CD4-positive, alpha-beta T cell (primary cell): ENCODE measurements at regions not wholly inside any gene's neighbourhood (a gene's known extent, or its start where the extent isn't known, plus 50 kb on each side); places are given as distances from the start of the nearest gene placed in this dataset.

Source experiments
- ATAC-seq: fragments of 200-7000 bp; cut with Tn5 transposase; one replicate; pipeline ENCODE4 v1.10.0; 2022; ENCODE audit warnings: mild to moderate bottlenecking; ENCODE audit not compliant: poor library complexity
- CTCF ChIA-PET: fragments of 350-600 bp; sonication (Branson Sonifier 250); formaldehyde crosslinking; loops from one replicate; lab custom pipeline; 2021; ENCODE audit warnings: antibody characterized with exemption, inconsistent platforms; lab: Charles Lee
- POLR2A ChIA-PET: fragments of 350-600 bp; sonication (Branson Sonifier 250); formaldehyde crosslinking; loops from one replicate; lab custom pipeline; 2021; ENCODE audit warnings: antibody characterized with exemption, inconsistent platforms; lab: Charles Lee
- DNase-seq, 14 experiments: peaks; one replicate each; pipeline ENCODE4 v3.0.0-alpha.2; 2013 to 2020; ENCODE audit warnings: mixed read lengths in 2 of 14
- H3K27ac ChIP-seq, 2 donors: one replicate each; pipeline versions ENCODE4 v1.5.1 to v1.7.0; 2013; ENCODE audit warnings: low read length in 2 of 2, low read depth in 1 of 2, mild to moderate bottlenecking in 1 of 2
- H3K27me3 ChIP-seq, 2 experiments: 1 replicate in 1 of 2; 2 replicates in 1 of 2; pipeline versions ENCODE4 v1.6.1 to v1.7.0; 2013; ENCODE audit warnings: low read length in 2 of 2, control low read depth in 1 of 2, mild to moderate bottlenecking in 1 of 2, moderate library complexity in 1 of 2; ENCODE audit not compliant: insufficient read depth in 2 of 2, control insufficient read depth in 1 of 2
- H3K36me3 ChIP-seq: one replicate; pipeline ENCODE4 v1.6.1; 2013; ENCODE audit warnings: low read length, control low read depth; ENCODE audit not compliant: insufficient read depth
- H3K4me1 ChIP-seq: one replicate; pipeline ENCODE4 v1.6.1; 2013; ENCODE audit warnings: low read length, control low read depth; ENCODE audit not compliant: insufficient read depth
- H3K4me3 ChIP-seq: one replicate; pipeline ENCODE4 v1.5.1; 2013; ENCODE audit warnings: mild to moderate bottlenecking, low read length, moderate library complexity
- H3K9me3 ChIP-seq, 2 experiments: 1 replicate in 1 of 2; 2 replicates in 1 of 2; pipeline versions ENCODE4 v1.6.1 to v1.7.0; 2013; ENCODE audit warnings: low read length in 2 of 2, mild to moderate bottlenecking in 2 of 2, control low read depth in 1 of 2, moderate library complexity in 1 of 2; ENCODE audit not compliant: control insufficient read depth in 1 of 2, insufficient read depth in 1 of 2
- H3K27ac Mint-ChIP-seq: one replicate; pipeline ENCODE4 v1.8.0; 2020; ENCODE audit warnings: mixed read lengths
- H3K27me3 Mint-ChIP-seq: one replicate; pipeline ENCODE4 v1.8.0; 2021; ENCODE audit warnings: mixed read lengths
- H3K36me3 Mint-ChIP-seq: one replicate; pipeline ENCODE4 v1.8.0; 2021; ENCODE audit warnings: low read depth, mixed read lengths
- H3K4me1 Mint-ChIP-seq: one replicate; pipeline ENCODE4 v1.8.0; 2021; ENCODE audit warnings: low read depth, mixed read lengths
- H3K4me3 Mint-ChIP-seq: one replicate; pipeline ENCODE4 v1.8.0; 2020; ENCODE audit warnings: mild to moderate bottlenecking, mixed read lengths
- H3K9me3 Mint-ChIP-seq: one replicate; pipeline ENCODE4 v1.8.0; 2020; ENCODE audit warnings: mixed read lengths
- CTCF ChIP-seq: fragments of 200-600 bp; IDR thresholded peaks from one replicate; pipeline ENCODE4 v1.8.0; 2022; ENCODE audit warnings: antibody characterized with exemption, mild to moderate bottlenecking
- intact Hi-C, 2 experiments: fragments of 100-400 bp; cut with DNase I in 1 of 2; cut with micrococcal nuclease in 1 of 2; formaldehyde crosslinking; loops; one replicate each; pipeline versions ENCODE4 v1.15.1 to v1.9.0; 2023 to 2025; cut with DNase I, micrococcal nuclease

GRCh38 chr10:4651404-4652037 is 174.5 kb upstream of the AKR1E2 start:
- intact Hi-C loops: loop anchor here in 1 of 2 experiments (10.0 kb wide), 2 partner anchors 747 to 917 kb away; no protein-coding TSS in a partner anchor
- DNase-seq (no peak), ATAC-seq (no peak)
- CTCF ChIA-PET: no interaction called here
- H3K4me3 ChIP-seq: no peak overlapping the region
- peaks cover 5% of the 10 kb centered on the region for H3K4me1 ChIP-seq
- no peaks in the 10 kb centered on the region for H3K9me3 ChIP-seq
- Mint-ChIP-seq H3K4me1 (peaks cover 9% of the 10 kb centered on the region), H3K4me3 (no peak overlapping the region), H3K9me3 (no peaks in the 10 kb centered on the region), H3K36me3 (no peaks in the 10 kb centered on the region), H3K27ac (no peak overlapping the region), H3K27me3 (no peaks in the 10 kb centered on the region)
- no peak for TF ChIP-seq CTCF
- POLR2A ChIA-PET: interaction anchor here (0.7 to 1.1 kb wide), 2 partner anchors 867 to 1425 kb away, joined by 3 read pairs; partner anchors contain the start of gene KLF6
- H3K27me3 ChIP-seq: no peaks in the 10 kb centered on the region
- no peak overlapping the region for H3K27ac ChIP-seq
- H3K36me3 ChIP-seq: no peaks in the 10 kb centered on the region

- Mint-ChIP-seq H3K27me3 (no peaks in the 10 kb centered on the region), H3K36me3 (no peaks in the 10 kb centered on the region), H3K4me1 (peaks cover 9% of the 10 kb centered on the region), H3K4me3 (no peak overlapping the region), H3K9me3 (no peaks in the 10 kb centered on the region), H3K27ac (no peak overlapping the region)
- Histone ChIP-seq H3K27me3 (no peaks in the 10 kb centered on the region), H3K4me3 (no peak overlapping the region), H3K36me3 (no peaks in the 10 kb centered on the region), H3K4me1 (peaks cover 5% of the 10 kb centered on the region), H3K9me3 (no peaks in the 10 kb centered on the region), H3K27ac (no peak overlapping the region)
- ChIA-PET POLR2A (no interaction called here), CTCF (no interaction called here)
- no peak for TF ChIP-seq CTCF
- ATAC-seq: no peak
- intact Hi-C loops: loop anchor here in 1 of 2 experiments (10.0 kb wide), 2 partner anchors 746 to 916 kb away; no protein-coding TSS in a partner anchor
- DNase-seq: no peak
Measured at GRCh38 chr10:4650582-4650981, 175.4 kb upstream of the AKR1E2 start.

- no peak overlapping the region for H3K27ac Mint-ChIP-seq
- ChIA-PET POLR2A (no interaction called here), CTCF (no interaction called here)
Measured at GRCh38 chr10:4649886-4650508, 176.0 kb upstream of the AKR1E2 start.

More at GRCh38 chr10:4649886-4650508, 176.0 kb upstream of the AKR1E2 start:
- Mint-ChIP-seq H3K9me3 (no peaks in the 10 kb centered on the region), H3K27me3 (no peaks in the 10 kb centered on the region), H3K36me3 (no peaks in the 10 kb centered on the region), H3K4me3 (no peak overlapping the region), H3K4me1 (peaks cover 9% of the 10 kb centered on the region)
- Histone ChIP-seq H3K4me3 (no peak overlapping the region), H3K9me3 (no peaks in the 10 kb centered on the region), H3K4me1 (peaks cover 5% of the 10 kb centered on the region), H3K36me3 (no peaks in the 10 kb centered on the region), H3K27me3 (no peaks in the 10 kb centered on the region), H3K27ac (no peak overlapping the region)
- no peak for TF ChIP-seq CTCF
- no peak for ATAC-seq
- DNase-seq: no peak
- intact Hi-C loops: loop anchor here in 1 of 2 experiments (10.0 kb wide), 2 partner anchors 745 to 915 kb away; no protein-coding TSS in a partner anchor
